NOMO-1 (cell line): ENCODE measurements at regions not wholly inside any gene's neighbourhood (a gene's known extent, or its start where the extent isn't known, plus 50 kb on each side); places are given as distances from the start of the nearest gene placed in this dataset.
"Not testable (repeated sequence)": the region's sequence is repeated elsewhere in the genome, so short reads cannot be mapped to it uniquely, and the experiment has no call there.

Experiments
- DNase-seq, 2 experiments: peaks; one replicate each; lab custom pipeline; 2025; ENCODE audit not compliant: unreplicated experiment in 2 of 2; lab: John Stamatoyannopoulos, UW

- DNase-seq, result peak in 1 of 2 experiments; percentile 28
Measured at GRCh38 chr12:47378907-47379306, 299.1 kb upstream of the AMIGO2 start.

- no peak for DNase-seq
Measured at GRCh38 chr12:47378222-47378582, 298.4 kb upstream of the AMIGO2 start.

- no peak for DNase-seq
Measured at GRCh38 chr12:47377414-47378221, 297.9 kb upstream of the AMIGO2 start.

GRCh38 chr12:47376927-47377326 is 297.2 kb upstream of the AMIGO2 start:
- DNase-seq, result no peak

- no peak for DNase-seq
Measured at GRCh38 chr12:47373554-47374150, 293.9 kb upstream of the AMIGO2 start.

GRCh38 chr12:47370421-47370820 is 290.7 kb upstream of the AMIGO2 start:
- DNase-seq, result no peak

GRCh38 chr12:47369085-47369484 is 289.3 kb upstream of the AMIGO2 start:
- no peak for DNase-seq

- DNase-seq, result no peak
Measured at GRCh38 chr12:47367912-47368537, 288.3 kb upstream of the AMIGO2 start.

GRCh38 chr12:47366579-47366978 is 286.8 kb upstream of the AMIGO2 start:
- DNase-seq, result no peak

- no peak for DNase-seq
Measured at GRCh38 chr12:47366157-47366556, 286.4 kb upstream of the AMIGO2 start.

GRCh38 chr12:47365443-47366076 is 285.8 kb upstream of the AMIGO2 start:
- DNase-seq, result not testable (repeated sequence)

- DNase-seq, result no peak
Measured at GRCh38 chr12:47364261-47364660, 284.5 kb upstream of the AMIGO2 start.

- no peak for DNase-seq
Measured at GRCh38 chr12:47362126-47362705, 282.5 kb upstream of the AMIGO2 start.

- peak; percentile 16 to 48 for DNase-seq
Measured at GRCh38 chr12:47361389-47362021, 281.7 kb upstream of the AMIGO2 start.

GRCh38 chr12:47360771-47361388 is 281.1 kb upstream of the AMIGO2 start:
- peak in 1 of 2 experiments; percentile 48 for DNase-seq

GRCh38 chr12:47360093-47360480 is 280.3 kb upstream of the AMIGO2 start:
- DNase-seq, result no peak

- no peak for DNase-seq
Measured at GRCh38 chr12:47359310-47360092, 279.7 kb upstream of the AMIGO2 start.

GRCh38 chr12:47357006-47357405 is 277.2 kb upstream of the AMIGO2 start:
- DNase-seq, result not testable (repeated sequence)

GRCh38 chr12:47356129-47356700 is 276.5 kb upstream of the AMIGO2 start:
- peak; percentile 69 to 93 for DNase-seq
